ENCODE measurements at regions not wholly inside any gene's neighbourhood (a gene's known extent, or its start where the extent isn't known, plus 50 kb on each side); places are given as distances from the start of the nearest gene placed in this dataset.

- TF ChIP-seq CTCF (IDR thresholded peaks at IDR 0.05) (no peak), POLR2A (IDR thresholded peaks at IDR 0.05) (no peak)
These were observed 186.9 kb downstream of the RBFOX3 start for GRCh38 chr17:79423811-79424465.

All from uterus (tissue), 2 donors.